Type B pancreatic cell (in vitro differentiated cells): ENCODE measurements at regions not wholly inside any gene's neighbourhood (a gene's known extent, or its start where the extent isn't known, plus 50 kb on each side); places are given as distances from the start of the nearest gene placed in this dataset.

Experiments used
- DNase-seq: peaks from one replicate; pipeline ENCODE4 v3.0.0; 2021; ENCODE audit warnings: mixed read lengths; ENCODE audit not compliant: unreplicated experiment; ENCODE audit errors: extremely low spot score
- H3K27ac Mint-ChIP-seq: 2 replicates; pipeline ENCODE4 v1.8.0; 2021; ENCODE audit warnings: mild to moderate bottlenecking, mixed read lengths
- H3K27me3 Mint-ChIP-seq: 2 replicates; pipeline ENCODE4 v1.8.0; 2021; ENCODE audit warnings: mixed read lengths
- H3K36me3 Mint-ChIP-seq: 2 replicates; pipeline ENCODE4 v1.8.0; 2021; ENCODE audit warnings: mixed read lengths
- H3K4me1 Mint-ChIP-seq: one replicate; pipeline ENCODE4 v1.8.0; 2021; ENCODE audit warnings: mixed read lengths; ENCODE audit not compliant: unreplicated experiment
- H3K4me3 Mint-ChIP-seq: 2 replicates; pipeline ENCODE4 v1.8.0; 2021; ENCODE audit warnings: mild to moderate bottlenecking, mixed read lengths
- H3K9me3 Mint-ChIP-seq: 2 replicates; pipeline ENCODE4 v1.8.0; 2021; ENCODE audit warnings: mixed read lengths
- CTCF ChIP-seq: fragments of 200-600 bp; sonication (generic); conservative IDR thresholded peaks from 2 replicates; pipeline ENCODE4 v1.5.0; 2021; ENCODE audit warnings: antibody characterized with exemption, mild to moderate bottlenecking

- Mint-ChIP-seq H3K9me3 (no peaks in the 10 kb centered on the region), H3K36me3 (no peaks in the 10 kb centered on the region), H3K27me3 (peaks cover 11% of the 10 kb centered on the region), H3K27ac (no peak overlapping the region), H3K4me1 (peaks cover 10% of the 10 kb centered on the region), H3K4me3 (no peak overlapping the region)
- no peak for DNase-seq
- no peak for TF ChIP-seq CTCF
These were observed 143.1 kb downstream of the ZNF365 start for GRCh38 chr10:62517252-62517651.

GRCh38 chr10:62527019-62527827 lies 153.1 kb downstream of the ZNF365 start:
- no peak for DNase-seq
- Mint-ChIP-seq H3K27ac (no peak overlapping the region), H3K9me3 (no peaks in the 10 kb centered on the region), H3K4me1 (no peaks in the 10 kb centered on the region), H3K36me3 (no peaks in the 10 kb centered on the region), H3K4me3 (no peak overlapping the region), H3K27me3 (peaks cover 4% of the 10 kb centered on the region)
- TF ChIP-seq CTCF, result no peak

- no peaks in the 10 kb centered on the region for H3K4me1 Mint-ChIP-seq
- H3K27me3 Mint-ChIP-seq, result no peaks in the 10 kb centered on the region
- H3K9me3 Mint-ChIP-seq, result no peaks in the 10 kb centered on the region
- DNase-seq, result no peak
- no peaks in the 10 kb centered on the region for H3K36me3 Mint-ChIP-seq
- no peak for TF ChIP-seq CTCF
- no peak overlapping the region for H3K4me3 Mint-ChIP-seq
- H3K27ac Mint-ChIP-seq, result no peak overlapping the region
These were observed 154.3 kb downstream of the ZNF365 start for GRCh38 chr10:62528441-62528840.

GRCh38 chr10:62529396-62529795 lies 155.2 kb downstream of the ZNF365 start:
- Mint-ChIP-seq H3K4me3 (no peak overlapping the region), H3K27me3 (no peaks in the 10 kb centered on the region), H3K4me1 (no peaks in the 10 kb centered on the region)

GRCh38 chr10:62534031-62534430 lies 159.9 kb downstream of the ZNF365 start:
- no peak for DNase-seq
- no peak overlapping the region for H3K27ac Mint-ChIP-seq
- H3K27me3 Mint-ChIP-seq, result no peaks in the 10 kb centered on the region
- TF ChIP-seq CTCF, result no peak
- no peak overlapping the region for H3K4me3 Mint-ChIP-seq
- H3K36me3 Mint-ChIP-seq, result no peaks in the 10 kb centered on the region
- H3K9me3 Mint-ChIP-seq, result no peaks in the 10 kb centered on the region
- H3K4me1 Mint-ChIP-seq, result no peaks in the 10 kb centered on the region

More at GRCh38 chr10:62529396-62529795, 155.2 kb downstream of the ZNF365 start:
- no peak for DNase-seq
- no peak for TF ChIP-seq CTCF
- H3K9me3 Mint-ChIP-seq, result no peaks in the 10 kb centered on the region
- H3K27ac Mint-ChIP-seq, result no peak overlapping the region
- H3K36me3 Mint-ChIP-seq, result no peaks in the 10 kb centered on the region
